GM23338 (cell line): ENCODE measurements at regions not wholly inside any gene's neighbourhood (a gene's known extent, or its start where the extent isn't known, plus 50 kb on each side); places are given as distances from the start of the nearest gene placed in this dataset.

Experiments
- CTCF ChIP-seq, 2 experiments: fragments of 200-600 bp in 1 of 2; sonication (generic) in 1 of 2; conservative IDR thresholded peaks; 2 replicates each; pipeline versions ENCODE4 v1.5.1 to v1.6.1; 2016 to 2017; ENCODE audit warnings: antibody characterized with exemption in 2 of 2, low read depth in 2 of 2, mild to moderate bottlenecking in 2 of 2, moderate library complexity in 1 of 2
- EZH2 ChIP-seq: fragments of 200-600 bp; sonication (generic); IDR thresholded peaks from one replicate; pipeline ENCODE4 v1.8.0; 2017; ENCODE audit warnings: antibody characterized with exemption, mild to moderate bottlenecking, low read depth; ENCODE audit not compliant: unreplicated experiment
- POLR2AphosphoS5 ChIP-seq: IDR thresholded peaks from 2 replicates; pipeline ENCODE4 v1.6.1; 2016; ENCODE audit warnings: antibody characterized with exemption, low read depth
- REST ChIP-seq: IDR thresholded peaks from one replicate; pipeline ENCODE4 v1.6.1; 2018; ENCODE audit warnings: antibody characterized with exemption; ENCODE audit not compliant: unreplicated experiment

- TF ChIP-seq POLR2AphosphoS5, result no peak
- no peak for TF ChIP-seq CTCF (conservative IDR thresholded peaks at IDR 0.05; ENCODE audit: low read depth in 2 of 2)
- no peak for TF ChIP-seq EZH2
- TF ChIP-seq REST, result no peak
These were observed 95.7 kb upstream of the GRIA3 start for GRCh38 chrX:123088331-123088730.
